GM18517 (cell line): ENCODE measurements at regions not wholly inside any gene's neighbourhood (a gene's known extent, or its start where the extent isn't known, plus 50 kb on each side); places are given as distances from the start of the nearest gene placed in this dataset.

ENCODE experiments used
- ATAC-seq: cut with Tn5 transposase; IDR thresholded peaks from one replicate; pipeline ENCODE4 v1.9.1; 2021; ENCODE audit warnings: mild to moderate bottlenecking, moderate library complexity; ENCODE audit not compliant: unreplicated experiment

DNA sequence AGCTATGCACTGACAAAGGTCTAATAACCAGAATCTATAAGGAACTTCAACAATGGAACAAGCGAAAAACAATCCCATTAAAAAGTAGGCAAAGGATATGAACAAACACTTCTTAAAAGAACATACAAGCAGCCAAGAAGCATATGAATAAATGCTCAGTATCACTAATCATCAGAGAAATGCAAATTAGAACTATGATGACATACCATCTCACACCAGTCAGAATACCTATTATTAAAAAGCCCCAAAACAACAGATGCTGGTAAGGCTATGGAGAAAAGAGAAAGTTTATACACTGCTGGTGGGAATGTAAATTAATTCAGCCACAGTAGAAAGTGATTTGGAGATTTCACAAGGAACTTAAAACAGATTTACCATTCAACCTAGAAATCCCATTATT lies 211.8 kb downstream of the EDN1 start:
- ATAC-seq, result no peak

GRCh38 chr6:12504325-12504966 lies 212.1 kb upstream of the PHACTR1 start:
- peak; percentile 57 for ATAC-seq

- ATAC-seq, result no peak
These were observed 211.1 kb upstream of the PHACTR1 start for GRCh38 chr6:12505486-12505885.

GRCh38 chr6:12506159-12506558 lies 210.4 kb upstream of the PHACTR1 start:
- no peak for ATAC-seq

- no peak for ATAC-seq
These were observed 208.9 kb upstream of the PHACTR1 start for GRCh38 chr6:12507636-12508035.

DNA sequence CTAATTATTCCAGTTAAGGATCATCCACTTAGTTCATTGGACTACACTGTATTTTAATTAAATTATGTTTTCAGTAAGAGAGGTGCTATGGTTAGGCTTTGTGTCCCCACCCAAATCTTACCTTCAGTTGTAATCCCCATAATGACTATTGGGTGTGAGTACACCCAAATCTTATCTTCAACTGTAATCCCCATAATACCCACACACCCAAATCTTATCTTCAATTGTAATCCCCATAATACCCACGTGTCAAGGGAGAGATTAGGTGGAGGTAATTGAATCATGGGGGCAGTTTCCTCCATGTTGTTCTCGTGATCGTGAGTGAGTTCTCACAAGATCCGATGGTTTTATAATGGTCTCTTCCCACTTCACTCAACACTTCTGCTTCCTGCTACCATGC lies 208.0 kb upstream of the PHACTR1 start:
- ATAC-seq, result no peak

DNA sequence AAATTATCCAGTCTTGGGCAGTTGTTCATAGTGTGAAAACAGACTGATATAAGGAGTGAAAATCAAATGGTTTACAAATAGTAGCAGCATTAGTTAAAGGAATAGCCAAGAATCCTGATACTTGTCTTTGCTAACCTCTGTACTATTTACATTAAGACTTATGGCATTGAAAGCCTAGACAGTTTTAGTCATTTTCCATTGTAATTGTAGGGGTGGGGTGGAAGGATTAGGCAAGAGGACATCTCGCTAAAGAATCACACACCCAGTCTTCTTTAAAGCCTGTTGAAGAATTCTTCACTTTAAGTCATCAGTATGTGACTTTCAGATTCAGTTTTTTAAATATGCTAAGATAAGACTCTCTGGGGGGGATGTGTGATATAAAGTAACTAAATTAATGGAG lies 207.5 kb upstream of the PHACTR1 start:
- ATAC-seq, result no peak

GRCh38 chr6:12516070-12516469 lies 200.5 kb upstream of the PHACTR1 start:
- ATAC-seq, result no peak

GRCh38 chr6:12522347-12522746 lies 194.2 kb upstream of the PHACTR1 start:
- no peak for ATAC-seq

- ATAC-seq, result no peak
These were observed 192.8 kb upstream of the PHACTR1 start for GRCh38 chr6:12523726-12524125.

- ATAC-seq, result no peak
These were observed 191.3 kb upstream of the PHACTR1 start for GRCh38 chr6:12525276-12525675.

- ATAC-seq, result no peak
These were observed 189.2 kb upstream of the PHACTR1 start for GRCh38 chr6:12527339-12527738.

DNA sequence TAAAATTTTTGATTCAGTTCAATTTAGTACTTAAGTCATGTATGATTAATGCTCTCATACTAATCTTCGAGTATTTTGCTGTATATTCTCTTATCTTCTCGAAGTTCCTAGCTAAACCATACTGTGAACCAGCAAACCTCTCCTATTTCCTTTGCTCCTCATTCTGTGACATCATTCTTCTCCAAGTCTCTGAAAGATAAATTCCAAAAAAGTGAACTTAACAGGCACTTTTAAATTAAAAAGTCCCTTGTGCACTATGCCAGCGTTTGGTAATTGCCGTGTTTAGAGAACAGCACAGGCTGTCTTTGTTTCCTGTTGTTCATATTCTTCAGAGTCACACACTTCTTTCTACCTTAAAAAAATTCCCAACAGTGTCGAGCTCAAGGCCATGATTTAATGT lies 188.4 kb upstream of the PHACTR1 start:
- ATAC-seq, result no peak

DNA sequence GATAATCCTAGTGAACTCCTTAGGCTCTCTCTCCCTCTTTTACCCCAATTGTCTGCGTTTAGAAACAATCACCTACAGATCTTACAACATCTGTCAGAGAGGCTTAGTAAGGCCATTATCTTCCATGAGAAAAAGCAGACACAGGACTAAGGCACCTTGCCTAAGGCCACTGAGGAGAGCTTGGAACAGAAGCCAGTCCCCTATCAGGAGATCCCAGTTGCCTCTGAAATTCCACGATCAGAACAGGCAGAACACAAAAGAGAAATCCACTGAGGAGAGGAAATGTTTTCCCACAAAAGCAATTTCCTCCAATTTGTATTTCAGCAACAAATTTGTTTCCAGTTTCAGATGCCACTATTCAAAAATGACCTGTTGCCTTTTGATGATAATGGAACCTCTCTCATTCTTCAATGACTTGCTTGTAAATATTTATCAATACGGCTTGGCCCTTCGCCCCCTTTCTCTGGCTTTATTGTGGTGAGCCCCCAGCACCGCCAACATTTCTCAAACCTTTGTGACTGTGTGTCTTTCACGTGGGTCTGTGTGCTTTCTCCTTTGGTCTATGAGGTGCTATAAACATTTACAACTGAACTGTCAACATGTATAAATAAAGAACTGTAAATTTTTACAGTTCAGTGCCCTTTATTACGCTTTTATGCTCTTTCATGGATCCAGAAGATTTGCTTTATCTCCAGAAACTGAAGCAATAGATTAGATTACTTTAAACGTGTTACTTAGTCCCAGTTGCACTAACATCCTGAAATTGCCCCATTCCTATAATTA lies 187.8 kb upstream of the PHACTR1 start:
- no peak for ATAC-seq

DNA sequence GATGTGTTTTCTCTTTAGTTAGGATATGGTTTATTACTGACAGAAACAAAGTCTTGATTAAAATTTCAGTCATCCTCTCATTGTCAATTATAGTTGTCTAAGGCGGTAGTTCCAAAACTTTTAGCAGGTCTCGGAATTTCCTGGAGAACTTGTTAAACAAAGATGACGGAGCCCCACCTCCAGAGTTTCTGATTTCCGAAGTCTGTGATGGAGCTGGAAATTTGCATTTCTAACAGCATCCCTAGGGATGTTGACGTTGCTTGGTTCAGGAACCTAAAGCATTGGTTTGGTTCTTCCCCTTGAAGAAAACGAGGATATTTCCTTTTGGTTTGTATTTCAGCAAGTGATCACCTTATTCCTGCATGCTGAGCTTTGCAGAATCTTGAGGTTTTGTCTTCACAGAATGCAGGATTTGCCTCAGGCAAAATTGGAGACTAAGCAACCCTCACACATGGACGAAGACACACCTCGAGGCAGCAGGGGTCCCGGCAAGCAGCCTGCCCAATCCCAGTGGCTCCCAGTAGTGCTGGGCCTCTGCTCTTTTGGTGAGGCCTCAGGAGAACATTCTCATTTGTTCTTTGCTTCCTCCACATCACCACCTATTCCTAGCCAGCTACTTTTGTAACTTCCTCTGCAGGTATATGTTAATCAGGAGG lies 187.1 kb upstream of the PHACTR1 start:
- ATAC-seq, result no peak

- ATAC-seq, result no peak
These were observed 186.2 kb upstream of the PHACTR1 start for GRCh38 chr6:12530345-12530744.

DNA sequence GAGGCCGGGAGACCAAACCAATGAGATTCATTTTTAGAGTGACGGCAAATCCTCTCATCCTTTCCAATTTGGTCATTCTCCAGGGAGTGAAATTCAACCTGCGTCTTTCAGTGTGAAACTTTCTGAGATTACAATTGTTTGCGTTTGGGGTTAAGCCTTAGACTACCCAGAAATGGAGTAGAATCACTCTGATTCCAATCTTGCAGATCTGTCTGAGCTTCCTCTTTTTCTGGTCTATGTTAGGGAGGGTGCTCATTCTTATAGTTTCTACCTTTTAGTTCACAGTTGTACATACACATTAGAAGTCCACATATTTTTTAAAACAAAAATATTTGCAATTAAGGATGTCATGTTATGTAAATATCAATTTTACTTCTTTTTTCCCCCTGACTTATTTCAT lies 183.0 kb upstream of the PHACTR1 start:
- no peak for ATAC-seq

GRCh38 chr6:12534069-12534853 lies 182.3 kb upstream of the PHACTR1 start:
- no peak for ATAC-seq

- ATAC-seq, result no peak
These were observed 180.8 kb upstream of the PHACTR1 start for GRCh38 chr6:12535586-12536314.

- ATAC-seq, result no peak
These were observed 180.2 kb upstream of the PHACTR1 start for GRCh38 chr6:12536416-12536815.

DNA sequence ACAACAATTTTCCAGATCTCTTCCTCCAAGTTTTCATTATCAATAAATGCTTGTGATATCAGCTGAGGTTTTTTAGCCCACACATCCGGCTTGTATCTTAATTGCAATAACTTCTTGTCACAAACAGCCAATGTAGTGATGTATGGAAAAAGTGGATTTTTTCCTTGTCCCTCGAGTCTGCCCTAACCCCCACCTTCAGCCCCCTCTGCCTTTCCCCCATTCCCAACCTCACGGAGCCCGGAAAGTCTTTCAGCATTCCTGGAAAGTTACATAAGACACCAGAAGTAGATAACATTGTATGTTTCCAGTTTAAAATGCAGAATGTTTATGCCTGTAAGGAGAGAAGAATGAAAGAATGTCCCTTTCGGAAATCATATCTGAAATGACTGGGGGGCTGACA lies 179.2 kb upstream of the PHACTR1 start:
- ATAC-seq, result no peak
